GM12878 (cell line): ENCODE measurements at regions not wholly inside any gene's neighbourhood (a gene's known extent, or its start where the extent isn't known, plus 50 kb on each side); places are given as distances from the start of the nearest gene placed in this dataset.

ENCODE experiments used
- BHLHE40 ChIP-seq, 2 experiments: fragments of 450-650 bp in 1 of 2; IDR thresholded peaks; 2 replicates each; pipeline ENCODE4 v1.6.1; 2011 to 2017; ENCODE audit warnings: low read depth in 2 of 2, borderline replicate concordance in 1 of 2, improper control_type of control experiment in 1 of 2, low read length in 1 of 2, mild to moderate bottlenecking in 1 of 2
- BRCA1 ChIP-seq: IDR thresholded peaks from 2 replicates; pipeline ENCODE4 v1.6.1; 2011; ENCODE audit warnings: low read depth, low read length, improper control_type of control experiment
- CTCF ChIP-seq, 3 experiments: IDR thresholded peaks in 2 of 3; conservative IDR thresholded peaks in 1 of 3; 2 replicates each; pipeline ENCODE4 v1.5.1; 2011; ENCODE audit warnings: low read depth in 3 of 3, low read length in 3 of 3, mild to moderate bottlenecking in 3 of 3, control low read depth in 2 of 3, moderate library complexity in 2 of 3, inconsistent platforms in 1 of 3, mixed read lengths in 1 of 3; ENCODE audit not compliant: control insufficient read depth in 2 of 3, insufficient read depth in 1 of 3; ENCODE audit errors: extremely low read depth in 1 of 3
- ELK1 ChIP-seq: IDR thresholded peaks from 2 replicates; pipeline ENCODE4 v1.6.1; 2012; ENCODE audit warnings: low read depth, low read length, improper control_type of control experiment
- POLR2AphosphoS5 ChIP-seq: IDR thresholded peaks from 2 replicates; pipeline ENCODE4 v1.6.1; 2011; ENCODE audit warnings: mild to moderate bottlenecking, low read length, inconsistent platforms
- SRF ChIP-seq, 2 experiments: IDR thresholded peaks; 2 replicates each; pipeline ENCODE4 v1.6.1; 2011; ENCODE audit warnings: low read depth in 2 of 2, low read length in 2 of 2, mild to moderate bottlenecking in 1 of 2, moderate library complexity in 1 of 2
- TCF3 ChIP-seq: IDR thresholded peaks from 2 replicates; pipeline ENCODE4 v1.6.1; 2012; ENCODE audit warnings: low read depth, mild to moderate bottlenecking, low read length, borderline replicate concordance; ENCODE audit not compliant: insufficient read depth
- USF1 ChIP-seq: IDR thresholded peaks from 2 replicates; pipeline ENCODE4 v1.6.1; 2011; ENCODE audit warnings: borderline replicate concordance, low read depth, mild to moderate bottlenecking, moderate library complexity, mixed read lengths, low read length; ENCODE audit not compliant: insufficient read depth; ENCODE audit errors: extremely low read length
- ZNF274 ChIP-seq: IDR thresholded peaks from one replicate; pipeline ENCODE4 v1.8.0; 2011; ENCODE audit not compliant: insufficient read length, insufficient read depth

GRCh38 chr4:53844551-53844950 is 219.9 kb downstream of the CHIC2 start:
- TF ChIP-seq SRF (IDR thresholded peaks at IDR 0.05; ENCODE audit: low read depth in 2 of 2, low read length in 2 of 2), result no peak
- no peak for TF ChIP-seq POLR2AphosphoS5
- TF ChIP-seq CTCF (IDR thresholded peaks at IDR 0.05 in 2 of 3, conservative IDR thresholded peaks at IDR 0.05 in 1 of 3; ENCODE audit: control insufficient read depth in 2 of 3, extremely low read depth in 1 of 3, insufficient read depth in 1 of 3, low read depth in 3 of 3, low read length in 3 of 3), result no peak
- TF ChIP-seq ZNF274, result no peak
- TF ChIP-seq TCF3, result no peak
- TF ChIP-seq BRCA1, result no peak
- TF ChIP-seq BHLHE40 (IDR thresholded peaks at IDR 0.05; ENCODE audit: borderline replicate concordance in 1 of 2, low read depth in 2 of 2, low read length in 1 of 2), result no peak
- no peak for TF ChIP-seq ELK1
- no peak for TF ChIP-seq USF1
